HG03196 (cell line): ENCODE measurements at regions not wholly inside any gene's neighbourhood (a gene's known extent, or its start where the extent isn't known, plus 50 kb on each side); places are given as distances from the start of the nearest gene placed in this dataset.

ENCODE experiments used
- ATAC-seq: cut with Tn5 transposase; IDR thresholded peaks from one replicate; pipeline ENCODE4 v1.9.1; 2021; ENCODE audit not compliant: unreplicated experiment

DNA sequence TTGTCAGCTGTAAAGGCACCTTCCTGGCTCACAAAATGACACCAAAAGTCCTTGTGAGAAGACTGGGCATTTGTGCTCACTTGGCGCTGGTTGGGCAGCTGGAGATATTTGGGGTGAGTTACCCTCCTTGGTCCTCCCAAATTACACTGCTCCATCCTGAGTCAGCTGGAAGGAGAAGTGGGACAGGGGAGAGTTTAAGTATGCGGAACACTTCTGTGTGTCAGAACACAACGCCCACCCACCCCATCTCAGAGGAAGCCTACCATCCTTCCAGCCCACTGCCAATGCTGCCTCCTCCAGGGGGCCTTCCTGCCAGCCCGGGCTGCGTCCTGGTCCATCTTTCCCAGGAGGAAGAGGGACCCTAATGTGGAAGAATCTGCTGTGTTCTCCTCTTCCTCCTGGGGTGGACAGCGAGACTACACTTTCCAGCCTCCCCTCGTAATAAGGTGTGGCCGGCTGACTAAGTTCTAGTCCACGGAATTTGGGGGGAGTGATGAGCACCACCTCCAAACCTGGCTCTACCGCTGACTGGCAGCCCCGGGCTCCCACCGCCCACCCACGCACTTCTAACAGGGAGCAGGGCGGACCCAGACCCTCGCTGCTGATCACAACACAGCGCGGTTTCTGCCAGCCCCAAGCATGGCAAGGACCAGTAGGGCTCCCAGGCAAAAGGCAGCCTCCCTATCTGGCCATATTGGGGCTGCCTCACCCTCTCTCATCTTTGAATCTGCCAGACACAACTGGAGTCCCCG lies 265.0 kb downstream of the XXYLT1 start:
- no peak for ATAC-seq

DNA sequence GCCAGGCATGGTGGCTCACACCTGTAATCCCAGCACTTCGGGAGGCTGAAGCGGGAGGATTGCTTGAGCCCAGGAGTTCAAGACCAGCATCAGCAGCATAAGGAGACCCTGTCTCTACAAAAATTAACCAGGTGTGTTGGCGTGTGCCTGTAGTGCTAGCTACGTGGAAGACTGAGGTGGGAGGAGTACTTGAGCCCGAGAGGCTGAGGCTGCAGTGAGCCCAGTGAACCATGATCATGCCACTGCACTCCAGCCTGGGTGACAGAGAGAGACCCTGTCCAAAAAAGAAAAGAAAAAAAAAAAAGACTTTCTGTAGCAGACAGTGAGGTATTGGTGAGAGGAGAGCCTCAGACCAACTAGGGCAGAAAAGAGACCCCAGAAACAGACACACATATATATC lies 263.8 kb downstream of the XXYLT1 start:
- no peak for ATAC-seq

- no peak for ATAC-seq
Observed at GRCh38 chr3:195007766-195008165, 263.2 kb downstream of the XXYLT1 start.

DNA sequence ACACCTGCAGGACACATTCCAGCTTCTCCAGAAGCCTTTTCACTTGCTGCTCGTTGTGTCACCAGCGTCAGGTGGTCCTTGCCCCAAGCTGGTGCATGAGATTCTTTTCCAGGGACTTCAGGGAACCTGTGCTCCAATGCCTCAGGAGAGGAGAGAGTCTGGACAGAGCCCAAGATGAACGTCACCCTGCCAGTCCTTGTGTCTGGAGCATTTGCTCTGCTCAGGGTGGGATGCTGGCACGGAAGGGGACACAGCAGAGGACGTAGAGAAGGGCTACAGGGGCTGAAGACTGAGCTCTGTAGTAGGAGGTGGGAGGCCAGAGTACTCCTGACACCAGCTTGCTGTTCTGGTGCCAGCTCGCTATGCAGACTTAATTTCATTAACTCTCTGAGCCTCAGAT lies 262.1 kb downstream of the XXYLT1 start:
- ATAC-seq: no peak

GRCh38 chr3:195009616-195010015 lies 261.3 kb downstream of the XXYLT1 start:
- no peak for ATAC-seq

DNA sequence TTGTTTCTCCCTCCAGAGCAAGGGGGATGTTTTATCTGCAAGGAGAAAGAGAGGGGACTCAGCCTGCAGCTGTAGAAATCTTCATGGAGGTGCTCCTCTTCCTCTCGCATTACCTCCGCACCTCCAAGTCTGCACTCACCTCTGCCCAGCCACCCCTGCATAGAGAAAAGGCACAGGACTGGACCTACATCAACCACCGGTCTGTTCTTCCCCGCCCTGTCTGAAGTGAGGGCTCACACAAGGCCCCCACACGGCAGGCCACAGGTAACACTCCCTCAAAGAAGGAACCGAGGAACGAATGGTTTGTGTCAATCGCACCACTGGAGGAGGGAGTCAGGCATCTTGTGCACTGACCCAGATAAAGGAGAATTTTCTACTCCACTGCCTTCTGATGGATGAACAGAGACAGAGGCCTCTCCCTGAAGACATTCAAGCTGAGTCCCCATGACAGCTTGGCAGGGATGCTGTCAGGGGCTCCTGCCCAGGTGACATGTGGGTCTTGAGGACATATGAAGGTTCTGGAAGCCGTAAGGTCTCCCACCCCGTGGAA lies 260.3 kb downstream of the XXYLT1 start:
- no peak for ATAC-seq

- ATAC-seq: no peak
Observed at GRCh38 chr3:195011231-195011834, 259.6 kb downstream of the XXYLT1 start.

GRCh38 chr3:195012100-195012499 lies 258.9 kb downstream of the XXYLT1 start:
- no peak for ATAC-seq

DNA sequence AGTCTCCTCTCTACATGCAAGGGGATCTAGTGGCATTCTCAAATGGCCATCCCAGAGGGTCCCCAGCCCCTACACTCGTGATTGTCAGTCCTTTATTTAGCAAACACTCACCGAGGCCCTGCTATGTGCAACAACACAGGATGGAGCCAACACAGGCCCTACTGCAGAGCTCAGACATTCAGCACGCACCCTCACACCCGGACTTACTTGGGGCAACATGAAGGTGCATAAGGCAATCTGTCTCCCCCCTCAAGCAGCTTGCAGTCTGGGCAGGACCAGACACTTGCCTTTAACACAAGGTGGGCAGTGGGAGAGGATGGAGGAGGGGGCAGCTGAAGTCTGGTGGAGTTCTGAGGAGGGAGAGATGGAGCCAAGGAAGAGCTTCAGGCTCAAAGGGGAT lies 258.4 kb downstream of the XXYLT1 start:
- no peak for ATAC-seq

- no peak for ATAC-seq
Observed at GRCh38 chr3:195013411-195014361, 257.3 kb downstream of the XXYLT1 start.

GRCh38 chr3:195015021-195015420 lies 255.9 kb downstream of the XXYLT1 start:
- ATAC-seq: no peak

GRCh38 chr3:195017151-195017550 lies 253.8 kb downstream of the XXYLT1 start:
- no peak for ATAC-seq
